ENCODE measurements at regions not wholly inside any gene's neighbourhood (a gene's known extent, or its start where the extent isn't known, plus 50 kb on each side); places are given as distances from the start of the nearest gene placed in this dataset.
"Not testable (repeated sequence)": the region's sequence is repeated elsewhere in the genome, so short reads cannot be mapped to it uniquely, and the experiment has no call there.

GRCh38 chrX:110904747-110905146, 109.1 kb upstream of the CHRDL1 start:
- not testable (repeated sequence) for TF ChIP-seq CTCF (IDR thresholded peaks at IDR 0.05); POLR2AphosphoS5 (IDR thresholded peaks at IDR 0.05; ENCODE audit: insufficient read depth in 1 of 2, low read depth in 1 of 2); POLR2A (IDR thresholded peaks at IDR 0.05)

Data from vagina (tissue), 2 donors.